LoVo (cell line): ENCODE measurements at regions not wholly inside any gene's neighbourhood (a gene's known extent, or its start where the extent isn't known, plus 50 kb on each side); places are given as distances from the start of the nearest gene placed in this dataset.

ENCODE experiments used
- DNase-seq: peaks from one replicate; pipeline ENCODE4 v3.0.0-alpha.2; 2016; ENCODE audit warnings: low spot score

- DNase-seq: no peak
Observed at GRCh38 chr1:208419746-208420420, 175.7 kb upstream of the PLXNA2 start.

- DNase-seq: no peak
Observed at GRCh38 chr1:208420696-208421095, 176.5 kb upstream of the PLXNA2 start.

GRCh38 chr1:208421486-208421885, 177.3 kb upstream of the PLXNA2 start:
- DNase-seq: no peak

DNA sequence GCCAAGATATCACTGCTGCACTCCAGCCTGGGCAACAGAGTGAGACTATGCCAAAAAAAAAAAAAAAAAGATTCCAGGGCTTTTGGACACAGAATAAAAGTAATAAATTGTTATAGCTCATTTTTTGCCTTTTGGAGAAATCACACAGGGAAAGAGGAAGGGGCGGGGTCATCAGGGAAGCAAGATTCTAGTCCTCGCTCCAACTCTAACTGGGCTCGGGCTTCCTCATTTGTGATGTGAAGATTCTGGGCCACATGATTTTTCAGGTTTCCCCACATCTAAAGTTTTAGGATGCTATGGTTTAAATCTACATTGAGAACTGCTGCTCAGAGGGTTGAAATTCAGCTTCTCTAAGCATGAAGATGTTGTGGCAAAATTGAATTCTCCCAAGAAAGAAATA, 179.3 kb upstream of the PLXNA2 start:
- DNase-seq: no peak

- DNase-seq: no peak
Observed at GRCh38 chr1:208425096-208425495, 180.9 kb upstream of the PLXNA2 start.

DNA sequence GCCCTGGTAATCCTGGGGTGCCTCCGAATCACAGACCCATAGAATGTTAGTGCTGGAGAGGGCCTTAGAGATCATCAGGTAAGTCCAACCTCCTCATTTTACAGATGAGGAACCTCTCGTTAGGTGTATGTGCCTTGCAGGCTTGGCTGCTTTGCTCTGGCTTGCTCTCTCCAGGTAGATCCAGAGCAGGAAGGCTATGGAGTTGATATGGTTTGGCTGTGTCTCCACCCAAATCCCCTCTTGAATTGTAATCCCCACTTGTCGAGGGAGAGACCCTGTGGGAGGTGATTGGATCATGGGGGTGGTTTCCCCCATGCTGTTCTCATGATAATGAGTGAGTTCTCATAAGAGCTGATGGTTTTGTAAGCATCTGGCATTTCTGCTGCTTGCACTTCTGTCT, 186.0 kb upstream of the PLXNA2 start:
- DNase-seq: no peak

DNA sequence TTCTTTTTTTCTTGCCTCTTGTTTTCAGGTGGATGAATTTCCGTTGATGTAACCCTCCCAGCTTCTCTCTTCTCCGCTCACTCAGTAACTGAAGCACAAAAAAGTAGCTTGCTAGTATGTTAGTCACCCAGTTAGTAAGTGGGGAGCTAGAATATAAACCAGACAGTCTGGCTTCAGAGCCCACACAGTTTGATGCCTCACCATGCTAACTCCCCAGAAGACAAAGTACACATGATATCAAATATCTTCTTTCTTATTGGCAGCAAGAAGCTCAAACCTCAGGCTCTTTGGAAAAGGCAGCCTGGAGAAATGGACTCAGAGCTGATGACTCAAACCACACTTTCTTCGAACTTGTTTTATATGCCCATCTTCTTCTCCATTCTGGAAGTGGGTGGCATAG, 187.5 kb upstream of the PLXNA2 start:
- no peak for DNase-seq

GRCh38 chr1:208432346-208432745, 188.2 kb upstream of the PLXNA2 start:
- no peak for DNase-seq

DNA sequence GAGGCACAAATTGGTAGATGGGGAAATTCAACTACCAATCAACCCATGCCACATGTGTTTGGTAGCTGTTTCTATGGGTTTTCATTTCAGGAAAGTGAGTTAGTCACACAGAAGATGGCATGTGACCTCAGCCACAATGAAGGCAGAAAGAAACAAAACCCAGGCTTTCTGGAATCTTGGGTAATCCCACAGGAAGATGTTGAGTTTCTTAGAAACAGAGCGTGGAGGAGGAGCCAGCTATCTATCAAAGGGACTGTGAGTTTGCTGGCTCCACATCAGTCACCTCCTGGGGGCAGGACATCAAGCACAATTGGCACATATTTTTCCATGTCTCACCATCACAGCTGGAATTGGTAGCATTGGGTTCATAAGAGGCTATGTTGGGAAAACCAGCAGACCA, 188.9 kb upstream of the PLXNA2 start:
- no peak for DNase-seq

DNA sequence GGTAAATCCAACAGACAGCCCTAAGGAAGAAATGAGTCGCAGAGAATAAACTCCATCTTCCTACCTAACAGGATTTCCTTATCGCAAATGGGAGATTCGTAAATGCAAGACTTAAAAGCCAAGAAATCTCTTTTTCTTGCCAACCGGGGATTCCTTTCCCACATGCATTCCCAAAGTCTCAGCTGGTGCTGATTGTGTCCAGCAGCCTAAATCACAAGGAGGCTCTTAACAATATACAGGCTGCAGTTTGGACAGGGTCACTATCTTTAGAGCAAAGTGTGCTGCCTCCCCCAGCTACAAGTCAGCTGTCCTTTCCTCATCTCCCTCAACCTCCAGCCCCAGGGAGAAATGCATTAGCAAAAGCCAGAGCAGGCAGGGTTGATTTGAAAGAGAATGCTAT, 189.8 kb upstream of the PLXNA2 start:
- no peak for DNase-seq

GRCh38 chr1:208437401-208437800, 193.2 kb upstream of the PLXNA2 start:
- DNase-seq: no peak

DNA sequence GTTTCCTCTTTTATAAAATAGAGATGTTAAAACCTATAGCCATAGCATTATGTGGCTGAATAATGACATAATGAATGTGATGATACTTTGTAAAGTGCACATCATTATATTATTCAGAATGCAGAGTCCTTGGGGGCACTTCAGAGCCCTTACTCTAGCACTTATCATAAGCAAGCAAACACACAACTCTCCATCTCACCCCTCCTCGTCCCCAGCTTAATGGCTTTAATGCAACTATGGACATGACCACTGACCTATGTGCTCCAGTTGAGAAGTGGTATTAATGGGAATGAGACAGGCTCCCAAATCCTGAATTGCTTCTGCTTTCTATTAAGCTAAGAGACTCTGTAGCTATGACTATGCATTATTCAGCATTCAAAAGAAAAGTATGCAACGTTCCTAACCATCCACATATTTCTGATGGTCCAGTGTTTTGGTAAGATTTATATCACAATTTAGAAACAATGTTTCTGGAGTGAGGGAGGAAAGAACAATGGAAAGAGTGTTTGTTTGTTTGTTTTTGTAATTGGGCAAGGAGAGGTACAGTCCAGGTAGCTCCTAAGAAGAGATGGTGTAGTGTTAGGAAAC, 194.0 kb upstream of the PLXNA2 start:
- DNase-seq: no peak

- DNase-seq: peak; percentile 2
Observed at GRCh38 chr1:208445758-208446203, 201.6 kb upstream of the PLXNA2 start.

- no peak for DNase-seq
Observed at GRCh38 chr1:208446271-208446691, 202.1 kb upstream of the PLXNA2 start.

DNA sequence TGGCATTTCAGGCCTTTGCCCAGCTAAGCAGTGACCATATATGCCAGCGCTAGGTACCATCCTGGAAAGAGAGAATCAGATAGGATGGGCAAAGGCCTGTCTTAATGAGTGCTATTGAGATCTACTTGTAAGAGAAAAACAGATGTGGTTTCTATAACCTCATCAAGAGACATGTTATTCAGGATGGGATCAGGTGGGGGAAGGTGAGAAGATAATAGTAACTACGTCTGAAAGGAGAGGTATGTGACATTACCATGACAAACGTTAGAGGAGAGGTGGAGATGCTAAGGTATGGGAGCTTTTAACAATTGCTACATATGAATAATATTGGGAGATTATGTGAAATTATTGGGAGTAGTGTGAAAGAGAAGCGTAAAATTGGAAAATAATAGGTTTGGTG, 204.2 kb upstream of the PLXNA2 start:
- no peak for DNase-seq

- DNase-seq: no peak
Observed at GRCh38 chr1:208449951-208450350, 205.8 kb upstream of the PLXNA2 start.

DNA sequence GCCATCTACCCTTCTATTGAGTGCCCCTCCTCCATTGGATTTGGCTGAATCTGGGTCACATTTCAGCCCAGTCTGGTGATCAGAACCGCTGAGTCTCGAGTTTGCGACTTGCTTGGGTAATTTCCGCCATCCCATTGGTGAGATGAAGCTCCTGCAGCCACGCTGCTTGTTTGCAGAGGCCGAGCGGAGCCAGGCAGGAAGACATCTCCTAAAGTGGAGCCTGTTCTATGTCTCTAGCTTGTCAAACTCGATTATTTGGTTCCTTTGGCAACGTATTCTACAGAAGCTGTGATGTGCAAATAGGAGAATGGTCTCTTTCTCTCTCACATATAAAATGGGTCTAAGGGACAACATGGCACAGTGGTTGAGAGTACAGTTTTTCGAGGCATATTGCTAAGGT, 206.8 kb upstream of the PLXNA2 start:
- DNase-seq: no peak

DNA sequence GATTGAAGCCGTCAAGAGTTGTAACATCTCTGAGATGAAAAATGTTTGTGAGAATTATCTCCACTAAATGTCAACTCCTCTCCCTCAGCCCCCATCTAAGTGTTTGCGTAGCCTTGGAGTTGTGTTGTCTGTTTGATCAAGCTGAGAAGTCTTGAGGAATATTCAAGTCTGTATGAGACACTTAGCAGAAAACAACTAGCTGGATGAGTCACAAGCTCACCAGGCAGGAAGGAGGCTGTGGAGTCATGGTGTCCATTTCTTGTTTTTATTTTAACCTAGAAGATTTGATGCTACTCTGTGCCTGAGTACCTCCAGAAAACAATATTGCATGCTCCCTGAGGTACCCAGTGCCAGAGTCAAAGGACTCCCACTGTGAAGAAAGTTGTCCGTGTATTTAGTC, 211.6 kb upstream of the PLXNA2 start:
- DNase-seq: no peak

DNA sequence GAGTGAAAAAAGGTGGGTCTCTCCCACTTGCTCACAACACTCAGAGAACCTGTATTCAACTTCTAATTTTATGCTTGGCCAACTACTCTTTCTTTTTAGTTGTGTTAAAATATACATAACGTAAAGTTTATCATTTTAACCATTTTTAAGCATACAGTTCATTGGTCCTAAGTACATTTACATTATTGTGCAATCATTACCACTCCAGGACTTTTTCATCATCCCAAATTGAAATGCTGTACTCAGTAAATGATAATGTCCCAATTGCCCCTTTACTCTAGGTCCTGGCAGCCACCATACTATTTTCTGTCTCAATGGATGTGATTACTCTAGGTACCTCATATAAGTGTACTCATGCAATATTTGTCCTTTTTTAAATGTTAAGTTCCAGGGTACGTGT, 212.3 kb upstream of the PLXNA2 start:
- no peak for DNase-seq

DNA sequence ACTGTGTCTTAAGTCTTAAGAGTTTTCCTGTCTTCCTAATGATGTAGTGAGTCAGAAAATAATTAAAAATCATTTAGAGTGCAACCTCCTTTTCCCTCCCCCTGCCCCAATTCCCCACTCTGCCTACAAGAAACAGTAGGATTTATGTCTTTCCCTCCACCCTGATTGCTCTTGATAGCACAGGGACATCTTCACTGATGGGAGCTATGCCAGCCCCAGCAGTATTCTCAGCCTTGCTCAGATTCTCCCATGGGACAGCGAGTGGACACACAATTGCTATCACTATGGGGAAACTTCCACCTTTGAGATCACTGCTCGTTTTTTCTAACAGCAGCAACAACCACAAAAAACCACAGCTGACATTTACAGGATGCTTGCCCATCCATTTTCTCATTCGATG, 216.6 kb upstream of the PLXNA2 start:
- no peak for DNase-seq

- DNase-seq: no peak
Observed at GRCh38 chr1:208461680-208462079, 217.5 kb upstream of the PLXNA2 start.

- no peak for DNase-seq
Observed at GRCh38 chr1:208462761-208463160, 218.6 kb upstream of the PLXNA2 start.

DNA sequence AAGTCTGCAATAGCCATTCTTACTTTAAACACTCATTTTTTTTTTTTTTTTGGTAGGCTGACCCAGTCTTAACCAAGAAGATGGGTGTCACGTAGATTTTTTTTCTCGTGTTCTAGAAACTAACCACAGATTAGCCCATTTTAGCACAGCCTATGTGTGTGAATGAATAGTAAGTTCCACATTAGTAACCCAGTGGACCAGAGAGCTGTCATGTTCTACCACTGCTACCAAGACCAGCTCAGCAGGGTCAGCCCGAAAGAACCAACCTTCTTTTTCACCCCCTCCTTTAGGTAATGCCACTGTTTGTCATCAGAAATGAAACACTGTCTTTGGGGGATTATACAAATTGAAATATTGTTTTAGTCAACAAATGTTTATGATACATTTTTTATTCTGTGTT, 221.1 kb upstream of the PLXNA2 start:
- DNase-seq: no peak
